ENCODE measurements at regions not wholly inside any gene's neighbourhood (a gene's known extent, or its start where the extent isn't known, plus 50 kb on each side); places are given as distances from the start of the nearest gene placed in this dataset.

DNA sequence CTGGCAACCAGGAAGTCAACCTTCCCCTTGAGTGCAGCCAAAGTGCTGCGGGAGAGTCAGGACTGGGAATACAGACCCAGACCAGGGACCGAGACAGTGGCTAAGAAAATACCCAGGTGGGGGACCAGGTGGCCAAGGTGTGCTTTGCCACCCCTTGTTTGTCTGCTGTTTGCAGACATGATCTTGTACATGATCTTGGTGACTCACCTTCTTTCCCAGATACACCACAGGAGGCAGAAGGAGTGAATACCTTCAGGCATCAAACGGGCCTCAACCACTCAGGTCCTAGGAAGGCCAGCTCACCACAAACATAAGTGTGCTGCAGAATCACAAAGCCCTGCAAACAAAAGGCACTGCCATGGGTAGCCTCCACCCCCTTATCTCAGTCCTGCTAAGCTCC lies 62.0 kb downstream of the CNGA2 start:
- DNase-seq (ENCODE audit: low spot score) = no peak
- no peak overlapping the region for H3K4me2 ChIP-seq
- ATAC-seq = no peak
- H3K4me3 ChIP-seq = no peak overlapping the region
- no peaks in the 10 kb centered on the region for H3K36me3 ChIP-seq (ENCODE audit: insufficient read depth)
- H3K27me3 ChIP-seq (ENCODE audit: insufficient read depth) = no peaks in the 10 kb centered on the region
- no peaks in the 10 kb centered on the region for H3K9me2 ChIP-seq (ENCODE audit: insufficient read depth)
- H3K79me2 ChIP-seq (replicated peaks; ENCODE audit: insufficient read depth) = no peaks in the 10 kb centered on the region
- Mint-ChIP-seq H3K27ac (no peak overlapping the region), H3K36me3 (ENCODE audit: low read depth) (no peaks in the 10 kb centered on the region; the same call in 2 of the 3 replicates), H3K9me3 (peaks cover 6% of the 10 kb centered on the region; the same call in 2 of the 3 replicates), H3K4me3 (no peak overlapping the region), H3K27me3 (ENCODE audit: insufficient read depth, low read depth, poor library complexity) (peaks cover 9% of the 10 kb centered on the region), H3K4me1 (no peaks in the 10 kb centered on the region)
- no peak overlapping the region for H2AFZ ChIP-seq
- H4K20me1 ChIP-seq (replicated peaks; ENCODE audit: insufficient read depth) = no peaks in the 10 kb centered on the region
- TF ChIP-seq ZNF331 (CRISPR knock-in tag; IDR thresholded peaks at IDR 0.05; ENCODE audit: low read depth) = no peak
- no peak for TF ChIP-seq JUNB (IDR thresholded peaks at IDR 0.05; ENCODE audit: unreplicated experiment)
- no peak for TF ChIP-seq ZNF114 (CRISPR knock-in tag; IDR thresholded peaks at IDR 0.05)
- TF ChIP-seq, protein P1, sequence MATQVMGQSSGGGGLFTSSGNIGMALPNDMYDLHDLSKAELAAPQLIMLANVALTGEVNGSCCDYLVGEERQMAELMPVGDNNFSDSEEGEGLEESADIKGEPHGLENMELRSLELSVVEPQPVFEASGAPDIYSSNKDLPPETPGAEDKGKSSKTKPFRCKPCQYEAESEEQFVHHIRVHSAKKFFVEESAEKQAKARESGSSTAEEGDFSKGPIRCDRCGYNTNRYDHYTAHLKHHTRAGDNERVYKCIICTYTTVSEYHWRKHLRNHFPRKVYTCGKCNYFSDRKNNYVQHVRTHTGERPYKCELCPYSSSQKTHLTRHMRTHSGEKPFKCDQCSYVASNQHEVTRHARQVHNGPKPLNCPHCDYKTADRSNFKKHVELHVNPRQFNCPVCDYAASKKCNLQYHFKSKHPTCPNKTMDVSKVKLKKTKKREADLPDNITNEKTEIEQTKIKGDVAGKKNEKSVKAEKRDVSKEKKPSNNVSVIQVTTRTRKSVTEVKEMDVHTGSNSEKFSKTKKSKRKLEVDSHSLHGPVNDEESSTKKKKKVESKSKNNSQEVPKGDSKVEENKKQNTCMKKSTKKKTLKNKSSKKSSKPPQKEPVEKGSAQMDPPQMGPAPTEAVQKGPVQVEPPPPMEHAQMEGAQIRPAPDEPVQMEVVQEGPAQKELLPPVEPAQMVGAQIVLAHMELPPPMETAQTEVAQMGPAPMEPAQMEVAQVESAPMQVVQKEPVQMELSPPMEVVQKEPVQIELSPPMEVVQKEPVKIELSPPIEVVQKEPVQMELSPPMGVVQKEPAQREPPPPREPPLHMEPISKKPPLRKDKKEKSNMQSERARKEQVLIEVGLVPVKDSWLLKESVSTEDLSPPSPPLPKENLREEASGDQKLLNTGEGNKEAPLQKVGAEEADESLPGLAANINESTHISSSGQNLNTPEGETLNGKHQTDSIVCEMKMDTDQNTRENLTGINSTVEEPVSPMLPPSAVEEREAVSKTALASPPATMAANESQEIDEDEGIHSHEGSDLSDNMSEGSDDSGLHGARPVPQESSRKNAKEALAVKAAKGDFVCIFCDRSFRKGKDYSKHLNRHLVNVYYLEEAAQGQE (IDR thresholded peaks at IDR 0.05; ENCODE audit: unreplicated experiment) = no peak
- no peak for TF ChIP-seq POLR2AphosphoS5 (IDR thresholded peaks at IDR 0.05; ENCODE audit: low read depth)
- TF ChIP-seq NANOG (IDR thresholded peaks at IDR 0.05; ENCODE audit: borderline replicate concordance) = no peak
- TF ChIP-seq, protein P2, sequence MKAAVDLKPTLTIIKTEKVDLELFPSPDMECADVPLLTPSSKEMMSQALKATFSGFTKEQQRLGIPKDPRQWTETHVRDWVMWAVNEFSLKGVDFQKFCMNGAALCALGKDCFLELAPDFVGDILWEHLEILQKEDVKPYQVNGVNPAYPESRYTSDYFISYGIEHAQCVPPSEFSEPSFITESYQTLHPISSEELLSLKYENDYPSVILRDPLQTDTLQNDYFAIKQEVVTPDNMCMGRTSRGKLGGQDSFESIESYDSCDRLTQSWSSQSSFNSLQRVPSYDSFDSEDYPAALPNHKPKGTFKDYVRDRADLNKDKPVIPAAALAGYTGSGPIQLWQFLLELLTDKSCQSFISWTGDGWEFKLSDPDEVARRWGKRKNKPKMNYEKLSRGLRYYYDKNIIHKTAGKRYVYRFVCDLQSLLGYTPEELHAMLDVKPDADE (IDR thresholded peaks at IDR 0.05) = no peak
- TF ChIP-seq EZH2 (IDR thresholded peaks at IDR 0.05; ENCODE audit: low read depth, unreplicated experiment) = no peak
- no peak for TF ChIP-seq EZH2phosphoT487 (IDR thresholded peaks at IDR 0.05; ENCODE audit: unreplicated experiment)
- TF ChIP-seq CREB1 (CRISPR knock-in tag; IDR thresholded peaks at IDR 0.05; ENCODE audit: low read depth) = no peak
- TF ChIP-seq, protein P3, sequence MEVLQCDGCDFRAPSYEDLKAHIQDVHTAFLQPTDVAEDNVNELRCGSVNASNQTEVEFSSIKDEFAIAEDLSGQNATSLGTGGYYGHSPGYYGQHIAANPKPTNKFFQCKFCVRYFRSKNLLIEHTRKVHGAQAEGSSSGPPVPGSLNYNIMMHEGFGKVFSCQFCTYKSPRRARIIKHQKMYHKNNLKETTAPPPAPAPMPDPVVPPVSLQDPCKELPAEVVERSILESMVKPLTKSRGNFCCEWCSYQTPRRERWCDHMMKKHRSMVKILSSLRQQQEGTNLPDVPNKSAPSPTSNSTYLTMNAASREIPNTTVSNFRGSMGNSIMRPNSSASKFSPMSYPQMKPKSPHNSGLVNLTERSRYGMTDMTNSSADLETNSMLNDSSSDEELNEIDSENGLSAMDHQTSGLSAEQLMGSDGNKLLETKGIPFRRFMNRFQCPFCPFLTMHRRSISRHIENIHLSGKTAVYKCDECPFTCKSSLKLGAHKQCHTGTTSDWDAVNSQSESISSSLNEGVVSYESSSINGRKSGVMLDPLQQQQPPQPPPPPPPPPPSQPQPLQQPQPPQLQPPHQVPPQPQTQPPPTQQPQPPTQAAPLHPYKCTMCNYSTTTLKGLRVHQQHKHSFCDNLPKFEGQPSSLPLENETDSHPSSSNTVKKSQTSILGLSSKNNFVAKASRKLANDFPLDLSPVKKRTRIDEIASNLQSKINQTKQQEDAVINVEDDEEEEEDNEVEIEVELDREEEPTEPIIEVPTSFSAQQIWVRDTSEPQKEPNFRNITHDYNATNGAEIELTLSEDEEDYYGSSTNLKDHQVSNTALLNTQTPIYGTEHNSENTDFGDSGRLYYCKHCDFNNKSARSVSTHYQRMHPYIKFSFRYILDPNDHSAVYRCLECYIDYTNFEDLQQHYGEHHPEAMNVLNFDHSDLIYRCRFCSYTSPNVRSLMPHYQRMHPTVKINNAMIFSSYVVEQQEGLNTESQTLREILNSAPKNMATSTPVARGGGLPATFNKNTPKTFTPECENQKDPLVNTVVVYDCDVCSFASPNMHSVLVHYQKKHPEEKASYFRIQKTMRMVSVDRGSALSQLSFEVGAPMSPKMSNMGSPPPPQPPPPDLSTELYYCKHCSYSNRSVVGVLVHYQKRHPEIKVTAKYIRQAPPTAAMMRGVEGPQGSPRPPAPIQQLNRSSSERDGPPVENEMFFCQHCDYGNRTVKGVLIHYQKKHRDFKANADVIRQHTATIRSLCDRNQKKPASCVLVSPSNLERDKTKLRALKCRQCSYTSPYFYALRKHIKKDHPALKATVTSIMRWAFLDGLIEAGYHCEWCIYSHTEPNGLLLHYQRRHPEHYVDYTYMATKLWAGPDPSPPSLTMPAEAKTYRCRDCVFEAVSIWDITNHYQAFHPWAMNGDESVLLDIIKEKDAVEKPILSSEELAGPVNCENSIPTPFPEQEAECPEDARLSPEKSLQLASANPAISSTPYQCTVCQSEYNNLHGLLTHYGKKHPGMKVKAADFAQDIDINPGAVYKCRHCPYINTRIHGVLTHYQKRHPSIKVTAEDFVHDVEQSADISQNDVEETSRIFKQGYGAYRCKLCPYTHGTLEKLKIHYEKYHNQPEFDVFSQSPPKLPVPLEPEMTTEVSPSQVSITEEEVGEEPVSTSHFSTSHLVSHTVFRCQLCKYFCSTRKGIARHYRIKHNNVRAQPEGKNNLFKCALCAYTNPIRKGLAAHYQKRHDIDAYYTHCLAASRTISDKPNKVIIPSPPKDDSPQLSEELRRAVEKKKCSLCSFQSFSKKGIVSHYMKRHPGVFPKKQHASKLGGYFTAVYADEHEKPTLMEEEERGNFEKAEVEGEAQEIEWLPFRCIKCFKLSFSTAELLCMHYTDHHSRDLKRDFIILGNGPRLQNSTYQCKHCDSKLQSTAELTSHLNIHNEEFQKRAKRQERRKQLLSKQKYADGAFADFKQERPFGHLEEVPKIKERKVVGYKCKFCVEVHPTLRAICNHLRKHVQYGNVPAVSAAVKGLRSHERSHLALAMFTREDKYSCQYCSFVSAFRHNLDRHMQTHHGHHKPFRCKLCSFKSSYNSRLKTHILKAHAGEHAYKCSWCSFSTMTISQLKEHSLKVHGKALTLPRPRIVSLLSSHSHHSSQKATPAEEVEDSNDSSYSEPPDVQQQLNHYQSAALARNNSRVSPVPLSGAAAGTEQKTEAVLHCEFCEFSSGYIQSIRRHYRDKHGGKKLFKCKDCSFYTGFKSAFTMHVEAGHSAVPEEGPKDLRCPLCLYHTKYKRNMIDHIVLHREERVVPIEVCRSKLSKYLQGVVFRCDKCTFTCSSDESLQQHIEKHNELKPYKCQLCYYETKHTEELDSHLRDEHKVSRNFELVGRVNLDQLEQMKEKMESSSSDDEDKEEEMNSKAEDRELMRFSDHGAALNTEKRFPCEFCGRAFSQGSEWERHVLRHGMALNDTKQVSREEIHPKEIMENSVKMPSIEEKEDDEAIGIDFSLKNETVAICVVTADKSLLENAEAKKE (CRISPR knock-in tag; IDR thresholded peaks at IDR 0.05) = no peak
- TF ChIP-seq, protein P4, sequence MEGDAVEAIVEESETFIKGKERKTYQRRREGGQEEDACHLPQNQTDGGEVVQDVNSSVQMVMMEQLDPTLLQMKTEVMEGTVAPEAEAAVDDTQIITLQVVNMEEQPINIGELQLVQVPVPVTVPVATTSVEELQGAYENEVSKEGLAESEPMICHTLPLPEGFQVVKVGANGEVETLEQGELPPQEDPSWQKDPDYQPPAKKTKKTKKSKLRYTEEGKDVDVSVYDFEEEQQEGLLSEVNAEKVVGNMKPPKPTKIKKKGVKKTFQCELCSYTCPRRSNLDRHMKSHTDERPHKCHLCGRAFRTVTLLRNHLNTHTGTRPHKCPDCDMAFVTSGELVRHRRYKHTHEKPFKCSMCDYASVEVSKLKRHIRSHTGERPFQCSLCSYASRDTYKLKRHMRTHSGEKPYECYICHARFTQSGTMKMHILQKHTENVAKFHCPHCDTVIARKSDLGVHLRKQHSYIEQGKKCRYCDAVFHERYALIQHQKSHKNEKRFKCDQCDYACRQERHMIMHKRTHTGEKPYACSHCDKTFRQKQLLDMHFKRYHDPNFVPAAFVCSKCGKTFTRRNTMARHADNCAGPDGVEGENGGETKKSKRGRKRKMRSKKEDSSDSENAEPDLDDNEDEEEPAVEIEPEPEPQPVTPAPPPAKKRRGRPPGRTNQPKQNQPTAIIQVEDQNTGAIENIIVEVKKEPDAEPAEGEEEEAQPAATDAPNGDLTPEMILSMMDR (conservative IDR thresholded peaks at IDR 0.05; ENCODE audit: low read depth in 2 of 2) = no peak
- no peak for TF ChIP-seq STAT1 (IDR thresholded peaks at IDR 0.05; ENCODE audit: unreplicated experiment)
- H3F3A ChIP-seq (replicated peaks; ENCODE audit: low read depth) = no peaks in the 10 kb centered on the region
- H3K4me1 ChIP-seq (ENCODE audit: insufficient read depth) = no peaks in the 10 kb centered on the region
- no peak overlapping the region for H3K27ac ChIP-seq (ENCODE audit: low read depth)

Measured in GM23338 (cell line).